ENCODE measurements at regions not wholly inside any gene's neighbourhood (a gene's known extent, or its start where the extent isn't known, plus 50 kb on each side); places are given as distances from the start of the nearest gene placed in this dataset.

DNA sequence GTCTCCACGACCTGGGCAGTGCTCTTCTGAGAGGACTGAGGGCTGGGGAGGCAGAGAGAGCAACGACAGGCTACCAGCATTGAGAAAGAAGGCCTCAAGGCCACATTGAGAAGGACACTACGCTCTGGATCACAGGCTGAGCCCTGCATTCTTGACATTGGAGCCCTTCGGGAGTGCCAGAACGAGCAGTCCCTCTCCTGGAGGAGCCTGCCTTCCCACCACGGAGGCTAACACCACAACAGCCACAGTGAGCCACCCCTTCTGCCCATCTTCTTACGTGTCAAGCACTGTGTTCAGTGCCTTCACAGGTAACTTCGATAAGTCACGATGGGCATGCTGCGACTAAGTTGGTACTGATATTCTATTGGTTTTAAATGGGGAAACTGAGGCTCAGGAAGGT lies 267.8 kb downstream of the RPS24 start:
- TF ChIP-seq ZNF274 (IDR thresholded peaks at IDR 0.05; ENCODE audit: low read depth, low read length) (no peak), YY1 (IDR thresholded peaks at IDR 0.05; ENCODE audit: insufficient read depth, insufficient read length) (no peak)
